Stimulated activated naive B cell treated with anti-CD40 and anti-IgM and Interleukin-4, amounts not matched to agents 10 μg/mL and 1 μg/mL and 100 μg/mL, for 72 hours (primary cell): ENCODE measurements at regions not wholly inside any gene's neighbourhood (a gene's known extent, or its start where the extent isn't known, plus 50 kb on each side); places are given as distances from the start of the nearest gene placed in this dataset.

ENCODE experiments used
- ATAC-seq, 2 donors: fragments of 150-1000 bp; cut with Tn5 transposase; replicated peaks; 2 replicates each; pipeline ENCODE4 v1.10.0; 2021; ENCODE audit warnings: moderate library complexity in 1 of 2
- DNase-seq: peaks from one replicate; pipeline ENCODE4 v3.0.0; 2021
- H3K27ac Mint-ChIP-seq: one replicate; pipeline ENCODE4 v1.8.0; 2022; ENCODE audit warnings: mild to moderate bottlenecking, mixed read lengths
- H3K27me3 Mint-ChIP-seq, 2 donors: one replicate each; pipeline ENCODE4 v1.8.0; 2022; ENCODE audit warnings: mixed read lengths in 2 of 2
- H3K36me3 Mint-ChIP-seq, 2 donors: one replicate each; pipeline ENCODE4 v1.8.0; 2022; ENCODE audit warnings: mixed read lengths in 2 of 2, mild to moderate bottlenecking in 1 of 2
- H3K4me1 Mint-ChIP-seq, 2 donors: one replicate each; pipeline ENCODE4 v1.8.0; 2022; ENCODE audit warnings: mixed read lengths in 2 of 2, mild to moderate bottlenecking in 1 of 2
- H3K4me3 Mint-ChIP-seq, 2 donors: one replicate each; pipeline ENCODE4 v1.8.0; 2022; ENCODE audit warnings: mild to moderate bottlenecking in 2 of 2, mixed read lengths in 2 of 2, moderate library complexity in 1 of 2
- H3K9me3 Mint-ChIP-seq, 2 donors: one replicate each; pipeline ENCODE4 v1.8.0; 2022; ENCODE audit warnings: mixed read lengths in 2 of 2, mild to moderate bottlenecking in 1 of 2

- no peaks in the 10 kb centered on the region for H3K9me3 Mint-ChIP-seq
- ATAC-seq, result no peak
- no peaks in the 10 kb centered on the region for H3K27me3 Mint-ChIP-seq
- no peaks in the 10 kb centered on the region for H3K36me3 Mint-ChIP-seq
- H3K4me1 Mint-ChIP-seq, result no peaks in the 10 kb centered on the region
- DNase-seq, result no peak
- no peak overlapping the region for H3K4me3 Mint-ChIP-seq
- H3K27ac Mint-ChIP-seq, result no peak overlapping the region
Measured at GRCh38 chr4:133982533-133983224, 218.9 kb downstream of the PABPC4L start.

DNA sequence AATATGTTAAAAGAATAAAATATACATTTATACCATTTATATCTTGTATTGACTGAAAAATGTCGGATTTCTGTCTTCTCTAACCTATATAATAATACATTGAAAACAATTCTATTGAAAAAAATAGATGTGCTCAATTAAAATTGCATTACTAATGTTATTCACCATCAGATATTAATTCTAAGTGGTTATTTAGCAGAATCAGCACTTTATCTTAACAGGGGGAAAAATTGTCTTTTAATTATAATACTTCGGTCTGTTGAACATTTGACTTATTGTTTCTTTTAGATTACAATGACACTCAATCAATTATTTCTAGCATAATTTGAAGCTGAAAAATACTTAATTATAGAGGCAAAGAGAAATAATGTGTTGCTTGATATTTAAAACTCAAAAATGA lies 220.3 kb downstream of the PABPC4L start:
- no peak overlapping the region for H3K4me3 Mint-ChIP-seq
- DNase-seq (no peak), ATAC-seq (no peak)
- no peaks in the 10 kb centered on the region for H3K36me3 Mint-ChIP-seq
- H3K4me1 Mint-ChIP-seq, result no peaks in the 10 kb centered on the region
- H3K9me3 Mint-ChIP-seq, result no peaks in the 10 kb centered on the region
- H3K27ac Mint-ChIP-seq, result no peak overlapping the region
- no peaks in the 10 kb centered on the region for H3K27me3 Mint-ChIP-seq

GRCh38 chr4:133972586-133972985 lies 229.0 kb downstream of the PABPC4L start:
- ATAC-seq, result no peak
- H3K4me1 Mint-ChIP-seq, result no peaks in the 10 kb centered on the region
- no peaks in the 10 kb centered on the region for H3K36me3 Mint-ChIP-seq
- H3K9me3 Mint-ChIP-seq, result peaks cover 0 to 3% of the 10 kb centered on the region in 2 donors
- H3K4me3 Mint-ChIP-seq, result no peak overlapping the region
- DNase-seq, result no peak
- no peak overlapping the region for H3K27ac Mint-ChIP-seq
- no peaks in the 10 kb centered on the region for H3K27me3 Mint-ChIP-seq

GRCh38 chr4:133969202-133969848 lies 232.3 kb downstream of the PABPC4L start:
- ATAC-seq, result no peak

GRCh38 chr4:133968174-133968573 lies 233.4 kb downstream of the PABPC4L start:
- no peak overlapping the region for H3K4me3 Mint-ChIP-seq
- ATAC-seq (no peak), DNase-seq (no peak)
- peaks cover 5 to 13% of the 10 kb centered on the region in 2 donors for H3K9me3 Mint-ChIP-seq
- no peaks in the 10 kb centered on the region for H3K36me3 Mint-ChIP-seq
- H3K27ac Mint-ChIP-seq, result no peak overlapping the region
- H3K4me1 Mint-ChIP-seq, result no peaks in the 10 kb centered on the region
- no peaks in the 10 kb centered on the region for H3K27me3 Mint-ChIP-seq

More at GRCh38 chr4:133969202-133969848, 232.3 kb downstream of the PABPC4L start:
- Mint-ChIP-seq H3K36me3 (no peaks in the 10 kb centered on the region), H3K4me3 (no peak overlapping the region), H3K9me3 (peaks cover 0 to 11% of the 10 kb centered on the region in 2 donors), H3K27me3 (no peaks in the 10 kb centered on the region), H3K4me1 (no peaks in the 10 kb centered on the region), H3K27ac (no peak overlapping the region)
- DNase-seq, result no peak

DNA sequence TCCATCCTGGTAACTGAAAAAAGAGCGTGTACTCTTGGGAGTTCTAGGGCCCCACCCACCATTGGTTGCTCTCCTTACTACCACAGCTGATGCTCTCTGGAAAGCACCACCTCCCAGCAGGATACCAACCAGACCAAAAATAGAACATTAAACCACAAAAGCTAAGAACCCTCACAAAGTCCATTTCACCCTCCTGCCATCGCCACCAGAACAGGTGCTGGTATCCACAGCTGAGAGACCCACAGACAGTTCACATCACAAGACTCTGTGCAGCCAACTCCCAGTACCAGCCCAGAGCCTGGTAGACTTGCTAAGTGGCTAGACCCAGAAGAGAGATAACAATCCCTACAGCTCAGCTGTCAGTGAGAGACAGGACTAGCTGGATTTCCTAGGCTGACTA lies 240.6 kb downstream of the PABPC4L start:
- Mint-ChIP-seq H3K27ac (no peak overlapping the region), H3K9me3 (peaks cover 23% of the 10 kb centered on the region in 2 donors), H3K4me1 (no peaks in the 10 kb centered on the region), H3K4me3 (no peak overlapping the region), H3K36me3 (no peaks in the 10 kb centered on the region), H3K27me3 (no peaks in the 10 kb centered on the region)
- DNase-seq, result no peak
- ATAC-seq, result no peak

DNA sequence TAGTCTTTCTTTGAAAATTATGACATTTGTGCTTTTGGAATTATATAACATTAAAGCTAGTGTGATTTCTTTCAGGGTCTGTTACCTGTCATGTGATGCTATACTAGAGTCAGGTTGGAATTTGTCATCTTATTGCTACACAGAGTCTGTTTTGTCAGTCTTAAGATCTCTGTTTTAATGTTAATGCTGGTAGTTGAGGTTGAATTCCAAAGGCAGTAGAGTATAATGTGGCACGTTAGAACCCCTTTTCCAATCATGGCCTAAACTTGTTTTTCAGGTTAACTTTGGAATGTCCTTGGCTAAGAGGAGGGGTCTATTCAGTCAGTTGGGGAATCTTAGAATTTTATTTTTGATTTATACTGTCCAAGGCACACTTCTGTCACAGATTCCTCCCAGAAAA lies 258.5 kb downstream of the PABPC4L start:
- ATAC-seq, result no peak
- Mint-ChIP-seq H3K9me3 (peaks cover 3 to 5% of the 10 kb centered on the region in 2 donors), H3K4me1 (no peaks in the 10 kb centered on the region), H3K27me3 (no peaks in the 10 kb centered on the region), H3K27ac (no peak overlapping the region), H3K36me3 (no peaks in the 10 kb centered on the region), H3K4me3 (no peak overlapping the region)
- no peak for DNase-seq

DNA sequence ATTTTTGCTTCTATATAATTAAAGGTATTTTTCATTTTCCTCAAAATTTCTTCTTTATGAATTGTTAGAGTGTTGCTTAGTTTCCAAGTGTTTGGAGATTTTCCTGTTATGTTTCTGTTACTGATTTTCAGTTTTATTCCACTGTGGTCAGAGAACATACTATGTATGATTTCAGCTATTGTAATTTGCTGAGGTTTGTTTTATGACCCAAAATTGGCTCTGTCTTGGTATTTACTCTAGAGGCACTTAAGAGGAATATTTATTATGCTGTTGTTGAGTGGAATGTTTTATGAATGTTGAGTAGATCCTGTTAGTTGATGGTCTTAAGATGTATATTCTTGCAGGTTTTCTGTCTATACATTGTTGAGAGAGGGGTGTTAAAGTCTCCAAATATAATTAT lies 263.5 kb downstream of the PABPC4L start:
- Mint-ChIP-seq H3K4me3 (no peak overlapping the region), H3K27ac (no peak overlapping the region), H3K27me3 (no peaks in the 10 kb centered on the region), H3K36me3 (no peaks in the 10 kb centered on the region), H3K4me1 (no peaks in the 10 kb centered on the region), H3K9me3 (peaks cover 0 to 4% of the 10 kb centered on the region in 2 donors)
- no peak for DNase-seq
- no peak for ATAC-seq

DNA sequence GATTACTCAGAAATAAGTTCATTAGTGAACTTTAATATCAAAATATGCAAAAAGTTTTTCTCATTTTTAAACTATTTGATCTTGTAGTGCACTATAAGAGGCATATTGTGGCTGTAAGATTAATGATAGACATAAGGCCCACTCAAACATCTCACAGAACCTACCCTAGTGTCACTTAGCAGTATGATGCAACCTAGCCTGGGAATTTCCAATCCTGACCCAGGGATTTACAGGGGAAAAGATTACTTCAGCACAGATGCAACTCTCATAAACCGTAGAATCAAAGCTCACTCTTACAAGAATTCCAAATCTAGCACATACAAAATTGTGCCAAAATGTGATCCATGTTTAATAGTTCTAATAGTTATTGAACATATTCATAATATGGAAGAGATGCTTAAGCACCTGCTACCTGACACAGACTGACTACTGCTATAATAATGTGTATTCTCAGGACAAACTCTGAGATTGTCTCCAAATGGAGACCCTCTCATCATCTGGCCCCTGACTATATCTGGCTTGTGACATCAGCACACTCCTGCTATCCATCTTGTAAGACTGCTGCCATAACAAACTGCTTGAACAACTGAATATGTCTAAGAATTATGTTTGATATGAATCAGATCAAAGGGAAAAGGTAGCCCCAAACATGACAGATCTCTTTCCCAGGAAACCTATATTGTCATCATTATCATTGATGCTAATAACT lies 271.9 kb downstream of the PABPC4L start:
- Mint-ChIP-seq H3K27me3 (no peaks in the 10 kb centered on the region), H3K9me3 (peaks cover 0 to 4% of the 10 kb centered on the region in 2 donors), H3K36me3 (no peaks in the 10 kb centered on the region), H3K4me1 (no peaks in the 10 kb centered on the region), H3K27ac (no peak overlapping the region), H3K4me3 (no peak overlapping the region)
- no peak for DNase-seq
- no peak for ATAC-seq

DNA sequence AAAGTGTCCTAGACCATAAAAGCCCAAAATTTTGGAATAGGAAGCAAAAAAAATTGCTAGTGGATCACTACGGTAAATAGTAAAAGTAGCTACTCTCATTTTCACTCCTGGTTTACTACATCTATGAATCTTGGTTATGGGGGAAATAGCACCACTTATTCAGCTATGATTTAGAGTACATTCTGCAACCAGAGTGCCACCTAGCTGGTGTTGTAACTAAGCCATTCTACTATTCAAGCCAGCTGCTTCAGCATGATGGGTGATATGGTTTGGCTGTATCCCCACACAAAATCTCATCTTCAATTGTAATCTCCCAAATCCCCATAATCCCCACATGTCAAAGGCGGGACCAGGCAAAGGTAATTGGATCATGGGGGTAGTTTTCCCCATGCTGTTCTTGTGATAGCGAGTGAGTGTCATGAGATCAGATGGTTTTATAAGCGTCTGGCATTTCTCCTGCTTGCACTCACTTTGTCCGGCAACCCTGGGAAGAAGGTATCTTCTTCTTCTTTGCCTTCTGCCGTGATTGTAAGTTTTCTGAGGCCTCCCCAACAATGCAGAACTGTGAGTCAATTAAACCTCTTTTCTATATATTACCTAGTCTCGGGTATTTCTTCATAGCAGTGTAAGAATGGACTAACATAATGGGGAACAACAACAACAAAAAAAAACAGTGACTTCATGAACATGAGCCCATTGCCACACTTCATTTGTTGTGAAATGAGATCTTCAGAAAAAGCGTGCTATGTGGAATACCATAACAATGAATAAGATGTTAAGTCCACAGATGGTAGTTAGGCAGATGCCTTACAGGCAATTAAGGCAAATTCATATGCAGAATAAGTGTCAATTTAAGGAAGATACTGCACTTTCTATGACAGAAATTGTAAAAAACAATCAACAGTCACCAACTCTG lies 280.1 kb downstream of the PABPC4L start:
- Mint-ChIP-seq H3K4me3 (no peak overlapping the region), H3K27me3 (no peaks in the 10 kb centered on the region), H3K36me3 (no peaks in the 10 kb centered on the region), H3K4me1 (no peaks in the 10 kb centered on the region), H3K9me3 (peaks cover 0 to 4% of the 10 kb centered on the region in 2 donors), H3K27ac (no peak overlapping the region)
- no peak for ATAC-seq
- DNase-seq, result no peak

DNA sequence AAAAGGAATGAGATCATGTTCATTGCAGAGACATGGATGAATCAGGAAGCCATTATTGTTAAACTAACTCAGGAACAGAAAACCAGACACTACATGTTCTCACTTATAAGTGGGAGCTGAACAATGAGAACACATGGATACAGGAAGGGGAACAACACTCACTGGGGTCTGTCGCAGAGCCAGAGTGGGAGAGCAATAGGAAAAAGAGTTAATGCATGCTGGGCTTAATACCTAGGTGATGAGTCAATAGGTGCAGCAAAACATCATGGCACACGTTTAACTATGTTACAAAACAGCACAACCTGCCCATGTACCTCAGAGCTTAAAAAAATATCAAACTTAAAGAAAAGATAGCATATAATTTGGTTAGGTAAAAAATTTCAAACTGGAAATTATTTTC lies 281.4 kb downstream of the PABPC4L start:
- H3K36me3 Mint-ChIP-seq, result no peaks in the 10 kb centered on the region
- ATAC-seq, result no peak
- H3K27me3 Mint-ChIP-seq, result no peaks in the 10 kb centered on the region
- no peak for DNase-seq
- H3K27ac Mint-ChIP-seq, result no peak overlapping the region
- no peaks in the 10 kb centered on the region for H3K4me1 Mint-ChIP-seq
- H3K4me3 Mint-ChIP-seq, result no peak overlapping the region
- H3K9me3 Mint-ChIP-seq, result peaks cover 3 to 6% of the 10 kb centered on the region in 2 donors

GRCh38 chr4:133910165-133910564 lies 291.4 kb downstream of the PABPC4L start:
- no peak for ATAC-seq
- Mint-ChIP-seq H3K9me3 (peaks cover 0 to 2% of the 10 kb centered on the region in 2 donors), H3K27ac (no peak overlapping the region)

GRCh38 chr4:133903029-133903428 lies 298.6 kb downstream of the PABPC4L start:
- ATAC-seq, result no peak
- no peak overlapping the region for H3K4me3 Mint-ChIP-seq
- no peaks in the 10 kb centered on the region for H3K4me1 Mint-ChIP-seq
- H3K9me3 Mint-ChIP-seq, result peaks cover 0 to 2% of the 10 kb centered on the region in 2 donors
- no peak overlapping the region for H3K27ac Mint-ChIP-seq
- no peaks in the 10 kb centered on the region for H3K27me3 Mint-ChIP-seq
- no peaks in the 10 kb centered on the region for H3K36me3 Mint-ChIP-seq
- no peak for DNase-seq

More at GRCh38 chr4:133910165-133910564, 291.4 kb downstream of the PABPC4L start:
- H3K4me3 Mint-ChIP-seq, result no peak overlapping the region
- no peaks in the 10 kb centered on the region for H3K4me1 Mint-ChIP-seq
- DNase-seq, result no peak
- no peaks in the 10 kb centered on the region for H3K36me3 Mint-ChIP-seq
- H3K27me3 Mint-ChIP-seq, result no peaks in the 10 kb centered on the region

- H3K27me3 Mint-ChIP-seq, result no peaks in the 10 kb centered on the region
- H3K9me3 Mint-ChIP-seq, result peaks cover 0 to 4% of the 10 kb centered on the region in 2 donors
- no peak overlapping the region for H3K4me3 Mint-ChIP-seq
Measured at GRCh38 chr4:133891011-133891410, 310.6 kb downstream of the PABPC4L start.

More at GRCh38 chr4:133891011-133891410, 310.6 kb downstream of the PABPC4L start:
- ATAC-seq (no peak), DNase-seq (no peak)
- Mint-ChIP-seq H3K27ac (no peak overlapping the region), H3K36me3 (no peaks in the 10 kb centered on the region), H3K4me1 (no peaks in the 10 kb centered on the region)
